IPS DF 6.9 (cell line): ENCODE measurements at regions not wholly inside any gene's neighbourhood (a gene's known extent, or its start where the extent isn't known, plus 50 kb on each side); places are given as distances from the start of the nearest gene placed in this dataset.
"Not testable (repeated sequence)": the region's sequence is repeated elsewhere in the genome, so short reads cannot be mapped to it uniquely, and the experiment has no call there.

Experiments
- DNase-seq: peaks from one replicate; pipeline ENCODE4 v3.0.0-alpha.2; 2013; ENCODE audit warnings: low read depth, low spot score
- H3K27ac ChIP-seq: one replicate; pipeline ENCODE4 v1.5.1; 2013; ENCODE audit warnings: low read length, control low read depth
- H3K27me3 ChIP-seq: 2 replicates; pipeline ENCODE4 v1.6.1; 2013; ENCODE audit warnings: mild to moderate bottlenecking, low read length; ENCODE audit not compliant: control insufficient read depth, insufficient read depth
- H3K36me3 ChIP-seq: 2 replicates; pipeline ENCODE4 v1.6.1; 2013; ENCODE audit warnings: low read length; ENCODE audit not compliant: control insufficient read depth, insufficient read depth
- H3K4me1 ChIP-seq: 2 replicates; pipeline ENCODE4 v1.6.1; 2013; ENCODE audit warnings: low read length; ENCODE audit not compliant: control insufficient read depth, insufficient read depth
- H3K4me3 ChIP-seq: 2 replicates; pipeline ENCODE4 v1.5.1; 2013; ENCODE audit warnings: mild to moderate bottlenecking, low read length
- H3K9me3 ChIP-seq: 2 replicates; pipeline ENCODE4 v1.6.1; 2013; ENCODE audit warnings: low read length, inconsistent platforms; ENCODE audit not compliant: control insufficient read depth, insufficient read depth
- WGBS: extraction: QIAGEN DNeasy Blood & Tissue Kit; methylation state at CpG from one replicate; pipeline ENCODE4 v1.1.7; 2013; ENCODE audit warnings: mixed read lengths, missing lambda C conversion rate; ENCODE audit not compliant: insufficient read length, insufficient coverage; 5-methylcytosine and 5-hydroxymethylcytosine counted together

- Histone ChIP-seq H3K4me1 (peaks cover 1% of the 10 kb centered on the region; the same call in 1 of the 2 replicates), H3K27me3 (no peaks in the 10 kb centered on the region), H3K27ac (no peak overlapping the region), H3K4me3 (no peak overlapping the region), H3K9me3 (no peaks in the 10 kb centered on the region), H3K36me3 (no peaks in the 10 kb centered on the region)
- DNase-seq, result no peak
- no CpG with 5 or more reads among the region's 3 CpGs for WGBS
Observed at GRCh38 chr5:44697025-44697424, 111.7 kb upstream of the MRPS30 start.

GRCh38 chr5:44695259-44695658 lies 113.5 kb upstream of the MRPS30 start:
- no CpG with 5 or more reads among the region's 6 CpGs for WGBS
- no peaks in the 10 kb centered on the region for H3K9me3 ChIP-seq
- H3K27ac ChIP-seq, result no peak overlapping the region
- H3K36me3 ChIP-seq, result no peaks in the 10 kb centered on the region
- no peaks in the 10 kb centered on the region for H3K27me3 ChIP-seq
- H3K4me1 ChIP-seq, result peaks cover 1% of the 10 kb centered on the region; the same call in 1 of the 2 replicates
- no peak for DNase-seq
- no peak overlapping the region for H3K4me3 ChIP-seq

- no peaks in the 10 kb centered on the region for H3K4me1 ChIP-seq
- H3K27me3 ChIP-seq, result no peaks in the 10 kb centered on the region
- H3K4me3 ChIP-seq, result no peak overlapping the region
- H3K27ac ChIP-seq, result no peak overlapping the region
- H3K36me3 ChIP-seq, result no peaks in the 10 kb centered on the region
- no CpG with 5 or more reads among the region's 2 CpGs for WGBS
- H3K9me3 ChIP-seq, result no peaks in the 10 kb centered on the region
- DNase-seq, result no peak
Observed at GRCh38 chr5:44691802-44692201, 116.9 kb upstream of the MRPS30 start.

GRCh38 chr5:44681906-44682305 lies 126.8 kb upstream of the MRPS30 start:
- Histone ChIP-seq H3K4me1 (no peaks in the 10 kb centered on the region), H3K4me3 (no peak overlapping the region), H3K27ac (no peak overlapping the region), H3K9me3 (no peaks in the 10 kb centered on the region), H3K27me3 (no peaks in the 10 kb centered on the region), H3K36me3 (no peaks in the 10 kb centered on the region)
- WGBS, result no CpG with 5 or more reads among the region's 4 CpGs
- DNase-seq, result no peak

GRCh38 chr5:44679214-44679613 lies 129.5 kb upstream of the MRPS30 start:
- DNase-seq, result no peak
- no peaks in the 10 kb centered on the region for H3K36me3 ChIP-seq

GRCh38 chr5:44675296-44675695 lies 133.5 kb upstream of the MRPS30 start:
- Histone ChIP-seq H3K4me1 (no peaks in the 10 kb centered on the region), H3K9me3 (no peaks in the 10 kb centered on the region), H3K36me3 (no peaks in the 10 kb centered on the region), H3K27ac (no peak overlapping the region), H3K4me3 (no peak overlapping the region), H3K27me3 (no peaks in the 10 kb centered on the region)
- no peak for DNase-seq
- no CpG with 5 or more reads among the region's 5 CpGs for WGBS

More at GRCh38 chr5:44679214-44679613, 129.5 kb upstream of the MRPS30 start:
- no peaks in the 10 kb centered on the region for H3K9me3 ChIP-seq
- H3K27ac ChIP-seq, result no peak overlapping the region
- no peak overlapping the region for H3K4me3 ChIP-seq
- H3K4me1 ChIP-seq, result no peaks in the 10 kb centered on the region
- H3K27me3 ChIP-seq, result no peaks in the 10 kb centered on the region

DNA sequence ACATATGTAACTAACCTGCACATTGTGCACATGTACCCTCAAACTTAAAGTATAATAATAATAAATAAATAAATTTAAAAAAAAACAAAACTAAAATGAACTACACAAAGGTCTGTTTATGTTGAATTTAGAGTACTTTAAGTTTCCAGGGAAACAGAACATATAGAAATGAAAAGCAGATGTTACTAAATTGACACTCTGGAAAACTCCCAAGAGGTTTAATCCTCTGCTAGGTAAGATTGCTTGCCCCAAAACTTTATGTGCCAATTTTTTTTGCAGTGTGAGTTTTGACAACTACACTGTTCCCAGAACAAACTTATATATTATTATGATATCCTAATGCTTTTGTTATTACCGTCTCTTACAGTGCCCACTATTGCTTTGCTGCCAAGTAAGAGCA lies 134.3 kb upstream of the MRPS30 start:
- Histone ChIP-seq H3K4me1 (no peaks in the 10 kb centered on the region), H3K4me3 (no peak overlapping the region), H3K27ac (no peak overlapping the region), H3K9me3 (no peaks in the 10 kb centered on the region), H3K27me3 (no peaks in the 10 kb centered on the region), H3K36me3 (no peaks in the 10 kb centered on the region)
- WGBS, result no CpG with 5 or more reads among the region's 1 CpG
- no peak for DNase-seq

DNA sequence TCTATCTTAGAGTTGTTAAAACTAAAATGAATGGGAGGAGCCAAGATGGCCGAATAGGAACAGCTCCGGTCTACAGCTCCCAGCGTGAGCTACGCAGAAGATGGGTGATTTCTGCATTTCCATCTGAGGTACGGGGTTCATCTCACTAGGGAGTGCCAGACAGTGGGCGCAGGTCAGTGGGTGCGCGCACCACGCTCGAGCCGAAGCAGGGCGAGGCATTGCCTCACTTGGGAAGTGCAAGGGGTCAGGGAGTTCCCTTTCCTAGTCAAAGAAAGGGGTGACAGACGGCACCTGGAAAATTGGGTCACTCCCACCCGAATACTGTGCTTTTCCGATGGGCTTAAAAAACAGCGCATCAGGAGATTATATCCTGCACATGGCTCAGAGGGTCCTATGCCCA lies 140.3 kb upstream of the MRPS30 start:
- not testable (repeated sequence) for H3K27me3 ChIP-seq, H3K4me3 ChIP-seq, H3K9me3 ChIP-seq, H3K36me3 ChIP-seq, H3K4me1 ChIP-seq, H3K27ac ChIP-seq, DNase-seq
- WGBS, result no CpG with 5 or more reads among the region's 16 CpGs

DNA sequence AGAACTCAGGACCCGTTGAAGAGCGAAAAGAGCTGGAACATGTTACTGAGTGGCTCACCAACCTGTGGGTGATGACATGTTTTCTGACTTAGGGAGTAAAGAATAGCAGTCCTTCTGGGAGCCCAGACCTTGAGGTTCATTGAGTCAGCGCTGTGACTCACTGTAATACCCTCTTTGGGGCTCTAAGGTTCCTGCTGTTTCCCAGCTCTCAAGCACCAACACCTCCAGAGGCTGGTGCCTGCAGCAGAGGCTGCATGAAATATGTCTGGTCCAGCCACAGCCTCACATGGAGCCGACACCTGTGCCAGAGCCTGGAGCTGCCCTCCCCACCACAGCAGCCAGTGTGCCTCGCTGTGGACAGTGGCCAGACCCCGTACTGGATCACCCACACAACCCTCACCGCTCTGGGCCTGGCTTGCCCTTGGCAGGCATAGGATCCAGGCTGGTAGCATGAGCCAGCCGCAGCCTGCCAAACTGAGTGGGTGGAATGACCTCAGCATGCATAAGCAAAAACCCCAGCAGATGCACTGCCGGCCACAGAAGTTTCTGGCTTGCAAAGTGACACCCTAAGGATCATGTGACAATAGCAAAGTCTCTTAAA lies 143.5 kb upstream of the MRPS30 start:
- no peak for DNase-seq
- H3K4me3 ChIP-seq, result no peak overlapping the region
- WGBS, result no CpG with 5 or more reads among the region's 9 CpGs

DNA sequence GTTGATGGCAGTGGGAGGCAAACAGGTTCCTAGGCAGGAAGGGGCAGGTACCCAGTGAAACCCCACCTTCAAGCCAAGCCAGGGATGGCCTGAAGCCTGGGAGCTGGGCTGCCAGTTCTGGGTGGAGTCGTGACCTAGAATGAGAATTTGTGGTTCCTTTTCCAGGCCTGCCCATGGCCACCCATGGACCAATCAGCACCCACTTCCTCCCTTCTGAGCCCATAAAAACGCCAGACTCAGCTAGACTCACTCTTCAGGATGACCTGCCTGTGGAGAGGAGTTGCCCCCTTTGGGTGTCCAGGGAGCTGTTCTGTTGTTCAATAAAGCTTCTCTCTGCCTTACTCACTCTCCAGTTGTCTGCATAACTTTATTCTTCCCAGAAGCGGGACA lies 144.0 kb upstream of the MRPS30 start:
- no CpG with 5 or more reads among the region's 3 CpGs for WGBS
- no peaks in the 10 kb centered on the region; the same call in 1 of the 2 replicates for H3K4me1 ChIP-seq
- DNase-seq, result no peak
- H3K27me3 ChIP-seq, result no peaks in the 10 kb centered on the region
- H3K27ac ChIP-seq, result no peak overlapping the region
- H3K4me3 ChIP-seq, result no peak overlapping the region
- H3K9me3 ChIP-seq, result no peaks in the 10 kb centered on the region; the same call in 1 of the 2 replicates
- no peaks in the 10 kb centered on the region for H3K36me3 ChIP-seq

More for the DNA sequence above, 143.5 kb upstream of the MRPS30 start:
- Histone ChIP-seq H3K36me3 (no peaks in the 10 kb centered on the region), H3K9me3 (no peaks in the 10 kb centered on the region; the same call in 1 of the 2 replicates), H3K27ac (no peak overlapping the region), H3K4me1 (no peaks in the 10 kb centered on the region; the same call in 1 of the 2 replicates), H3K27me3 (no peaks in the 10 kb centered on the region)

- H3K9me3 ChIP-seq, result no peaks in the 10 kb centered on the region; the same call in 1 of the 2 replicates
- no peaks in the 10 kb centered on the region for H3K36me3 ChIP-seq
- no CpG with 5 or more reads among the region's 10 CpGs for WGBS
- H3K4me1 ChIP-seq, result no peaks in the 10 kb centered on the region; the same call in 1 of the 2 replicates
- H3K27me3 ChIP-seq, result no peaks in the 10 kb centered on the region
- no peak for DNase-seq
- no peak overlapping the region for H3K27ac ChIP-seq
- H3K4me3 ChIP-seq, result no peak overlapping the region
Observed at GRCh38 chr5:44663991-44664710, 144.6 kb upstream of the MRPS30 start.
